ENCODE measurements at regions not wholly inside any gene's neighbourhood (a gene's known extent, or its start where the extent isn't known, plus 50 kb on each side); places are given as distances from the start of the nearest gene placed in this dataset.

DNA sequence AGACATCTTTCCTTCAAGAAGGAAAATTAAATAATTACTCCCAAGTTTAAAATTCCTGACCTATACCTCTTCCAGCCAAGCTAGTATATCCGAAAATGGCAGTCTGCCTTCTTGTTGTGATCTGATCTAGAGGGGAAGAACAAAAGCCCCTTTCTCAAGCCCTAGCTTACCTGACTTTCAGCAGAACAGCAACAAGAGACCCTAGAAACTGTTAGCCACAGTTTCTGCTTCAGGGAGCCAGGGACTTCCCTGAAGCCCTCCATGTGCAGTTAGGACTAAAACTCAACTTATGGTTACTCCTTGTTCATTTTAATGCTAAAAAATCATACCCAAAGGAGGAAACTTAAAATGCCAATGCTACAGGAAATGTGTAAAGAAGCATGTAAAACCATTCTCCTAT is 366.7 kb upstream of the CTNND2 start:
- H3K4me3 Mint-ChIP-seq, result no peak overlapping the region
- H3K27me3 Mint-ChIP-seq (ENCODE audit: insufficient read depth), result no peaks in the 10 kb centered on the region; the same call in 1 of the 2 replicates
- no peak overlapping the region for H3K27ac Mint-ChIP-seq
- DNase-seq, result no peak
- H3K36me3 Mint-ChIP-seq (ENCODE audit: low read depth), result no peaks in the 10 kb centered on the region
- no peaks in the 10 kb centered on the region for H3K4me1 Mint-ChIP-seq (ENCODE audit: low read depth)
- TF ChIP-seq CTCF (IDR thresholded peaks at IDR 0.05), result no peak
- H3K9me3 Mint-ChIP-seq, result peaks cover 20% of the 10 kb centered on the region

DNA sequence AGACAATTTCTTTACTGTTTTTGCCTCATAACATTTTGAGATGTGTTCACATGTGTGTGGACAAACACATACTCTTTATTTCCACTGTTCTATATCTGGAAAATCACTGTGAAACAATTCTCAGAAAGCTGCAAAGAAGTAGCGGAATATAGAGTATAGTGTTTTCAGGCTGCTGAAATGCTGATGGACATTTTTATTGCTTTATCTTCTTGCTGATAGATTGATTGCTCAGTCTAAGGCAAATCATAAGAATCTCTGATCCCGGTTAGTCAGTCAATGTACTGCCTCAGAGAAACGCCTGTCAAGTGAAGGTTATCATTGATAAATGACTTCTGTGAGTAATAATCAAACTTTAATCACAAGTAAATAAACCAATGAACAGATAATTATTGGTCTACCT is 364.9 kb upstream of the CTNND2 start:
- no peak for DNase-seq
- Mint-ChIP-seq H3K36me3 (ENCODE audit: low read depth) (no peaks in the 10 kb centered on the region), H3K27me3 (ENCODE audit: insufficient read depth) (no peaks in the 10 kb centered on the region; the same call in 1 of the 2 replicates), H3K27ac (no peak overlapping the region), H3K9me3 (peaks cover 10% of the 10 kb centered on the region; the same call in 1 of the 2 replicates), H3K4me1 (ENCODE audit: low read depth) (no peaks in the 10 kb centered on the region), H3K4me3 (no peak overlapping the region)
- TF ChIP-seq CTCF (IDR thresholded peaks at IDR 0.05), result no peak

DNA sequence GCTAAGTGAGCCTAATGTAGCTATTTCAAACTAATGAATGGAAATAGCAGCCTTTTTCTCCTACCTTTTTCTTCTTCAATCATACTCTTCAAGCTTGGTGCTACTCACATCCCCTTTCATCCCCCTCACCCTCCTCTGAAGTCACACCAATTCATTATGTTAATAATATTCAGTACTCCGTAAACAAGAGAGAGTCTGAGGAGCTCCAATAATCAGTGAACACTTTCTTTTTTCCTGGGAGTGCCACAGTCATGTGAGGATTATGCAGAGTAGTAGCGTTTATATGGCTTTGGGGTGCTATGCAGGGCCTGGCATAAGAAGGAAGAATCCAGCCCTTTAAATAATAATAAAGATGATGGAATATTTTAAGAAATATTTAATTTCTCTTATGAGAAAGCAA is 354.3 kb upstream of the CTNND2 start:
- Mint-ChIP-seq H3K27ac (no peak overlapping the region), H3K4me3 (no peak overlapping the region), H3K36me3 (ENCODE audit: low read depth) (no peaks in the 10 kb centered on the region), H3K4me1 (ENCODE audit: low read depth) (no peaks in the 10 kb centered on the region), H3K9me3 (peaks cover 27% of the 10 kb centered on the region), H3K27me3 (ENCODE audit: insufficient read depth) (no peaks in the 10 kb centered on the region)
- TF ChIP-seq CTCF (IDR thresholded peaks at IDR 0.05), result no peak
- DNase-seq, result no peak

GRCh38 chr5:12250454-12250853 is 346.2 kb upstream of the CTNND2 start:
- H3K27ac Mint-ChIP-seq, result no peak overlapping the region
- no peak overlapping the region for H3K4me3 Mint-ChIP-seq
- H3K36me3 Mint-ChIP-seq (ENCODE audit: low read depth), result no peaks in the 10 kb centered on the region
- H3K27me3 Mint-ChIP-seq (ENCODE audit: insufficient read depth), result no peaks in the 10 kb centered on the region
- no peak for DNase-seq
- H3K4me1 Mint-ChIP-seq (ENCODE audit: low read depth), result no peaks in the 10 kb centered on the region
- no peak for TF ChIP-seq CTCF (IDR thresholded peaks at IDR 0.05)
- H3K9me3 Mint-ChIP-seq, result peaks cover 14% of the 10 kb centered on the region

DNA sequence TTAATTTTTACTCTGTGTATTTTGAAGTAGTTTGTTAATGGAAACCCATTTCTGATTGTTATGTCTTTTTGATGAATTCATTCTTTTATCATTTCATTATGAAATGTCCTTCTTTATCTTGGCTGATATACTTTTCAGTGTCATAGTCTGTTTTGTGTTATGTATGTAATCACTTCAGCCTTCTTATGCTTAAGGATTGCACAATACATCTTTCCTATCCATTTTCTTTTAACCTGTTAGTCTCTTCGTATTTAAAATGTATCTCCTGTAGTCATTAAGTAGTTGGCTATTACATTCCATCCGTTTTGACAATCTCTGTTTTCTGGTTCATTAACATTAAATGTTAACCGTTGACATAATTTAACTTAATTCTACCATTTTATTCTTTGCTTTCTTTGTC is 344.6 kb upstream of the CTNND2 start:
- H3K9me3 Mint-ChIP-seq, result peaks cover 14% of the 10 kb centered on the region
- H3K4me1 Mint-ChIP-seq (ENCODE audit: low read depth), result no peaks in the 10 kb centered on the region
- H3K36me3 Mint-ChIP-seq (ENCODE audit: low read depth), result no peaks in the 10 kb centered on the region
- H3K27ac Mint-ChIP-seq, result no peak overlapping the region
- no peak for DNase-seq
- H3K4me3 Mint-ChIP-seq, result no peak overlapping the region
- H3K27me3 Mint-ChIP-seq (ENCODE audit: insufficient read depth), result no peaks in the 10 kb centered on the region
- no peak for TF ChIP-seq CTCF (IDR thresholded peaks at IDR 0.05)

- H3K4me1 Mint-ChIP-seq (ENCODE audit: low read depth), result peaks cover 5% of the 10 kb centered on the region; the same call in 1 of the 2 replicates
- H3K36me3 Mint-ChIP-seq (ENCODE audit: low read depth), result no peaks in the 10 kb centered on the region
- H3K27me3 Mint-ChIP-seq (ENCODE audit: insufficient read depth), result no peaks in the 10 kb centered on the region
- no peak for TF ChIP-seq CTCF (IDR thresholded peaks at IDR 0.05)
- peaks cover 19% of the 10 kb centered on the region for H3K9me3 Mint-ChIP-seq
- peak overlapping the region; percentile 7; the same call in 1 of the 2 replicates for H3K4me3 Mint-ChIP-seq
- H3K27ac Mint-ChIP-seq, result peak overlapping the region; percentile 75; the same call in 1 of the 2 replicates
- DNase-seq, result no peak
These were observed 341.8 kb upstream of the CTNND2 start for GRCh38 chr5:12246036-12246435.
